NCI-H187 (cell line): ENCODE measurements at regions not wholly inside any gene's neighbourhood (a gene's known extent, or its start where the extent isn't known, plus 50 kb on each side); places are given as distances from the start of the nearest gene placed in this dataset.

Source experiments
- DNase-seq, 2 experiments: peaks; one replicate each; lab custom pipeline; 2025; lab: John Stamatoyannopoulos, UW

GRCh38 chr5:9681706-9682105, 51.6 kb upstream of the TAS2R1 start:
- no peak for DNase-seq
